Kidney (tissue), 13 donors: ENCODE measurements at regions not wholly inside any gene's neighbourhood (a gene's known extent, or its start where the extent isn't known, plus 50 kb on each side); places are given as distances from the start of the nearest gene placed in this dataset.

ENCODE experiments used
- DNase-seq, 5 donors: peaks; one replicate each; pipeline ENCODE4 v3.0.0-alpha.2; 2013 to 2020
- FAIRE-seq: peaks from 2 replicates; lab custom pipeline; 2012; peaks lifted over from hg19 to GRCh38; lab: Jason Lieb, UNC
- H3K27ac ChIP-seq, 2 donors: one replicate each; pipeline ENCODE4 v1.7.0; 2013; ENCODE audit warnings: low read depth in 2 of 2, low read length in 2 of 2, inconsistent platforms in 1 of 2
- H3K27me3 ChIP-seq: one replicate; pipeline ENCODE4 v1.7.1; 2013; ENCODE audit warnings: low read length, inconsistent platforms; ENCODE audit not compliant: control insufficient read depth, insufficient read depth
- H3K36me3 ChIP-seq, 3 donors: one replicate each; pipeline versions ENCODE4 v1.7.0 to v1.7.1; 2013; ENCODE audit warnings: low read length in 3 of 3, control low read depth in 1 of 3, inconsistent platforms in 1 of 3; ENCODE audit not compliant: insufficient read depth in 3 of 3, control insufficient read depth in 2 of 3
- H3K4me1 ChIP-seq, 3 donors: one replicate each; pipeline versions ENCODE4 v1.7.0 to v1.7.1; 2013; ENCODE audit warnings: low read length in 3 of 3, inconsistent platforms in 1 of 3, low read depth in 1 of 3; ENCODE audit not compliant: control insufficient read depth in 2 of 3, insufficient read depth in 2 of 3
- H3K4me3 ChIP-seq, 3 donors: one replicate each; pipeline versions ENCODE4 v1.7.0 to v1.8.1; 2013; ENCODE audit warnings: low read length in 3 of 3, control low read depth in 1 of 3, inconsistent platforms in 1 of 3
- H3K9ac ChIP-seq, 3 donors: one replicate each; pipeline versions ENCODE4 v1.7.0 to v1.7.1; 2013; ENCODE audit warnings: low read length in 3 of 3, control low read depth in 1 of 3, inconsistent platforms in 1 of 3
- H3K9me3 ChIP-seq, 3 donors: one replicate each; pipeline versions ENCODE4 v1.7.0 to v1.7.1; 2013; ENCODE audit warnings: low read length in 3 of 3, control low read depth in 1 of 3, inconsistent platforms in 1 of 3; ENCODE audit not compliant: control insufficient read depth in 2 of 3, insufficient read depth in 1 of 3
- CTCF ChIP-seq: IDR thresholded peaks from 3 replicates; pipeline ENCODE4 v1.5.1; 2012; ENCODE audit warnings: mild to moderate bottlenecking, moderate library complexity, borderline replicate concordance; ENCODE audit not compliant: insufficient read depth; ENCODE audit errors: extremely low read depth
- intact Hi-C: fragments of 100-400 bp; cut with DNase I; formaldehyde crosslinking; loops from one replicate; pipeline ENCODE4 v1.11.1; 2022
- donor health status: control.
- donor health status: control.
- donor health status: control.
- donor health status: control.
- donor health status: control.
- donor health status: DM: yes; HTN: yes; CAD: no.
- donor health status: Normal renal cell carcinoma (clear cell type).

- Histone ChIP-seq H3K36me3 (no peaks in the 10 kb centered on the region), H3K4me3 (no peak overlapping the region), H3K27ac (no peak overlapping the region), H3K27me3 (no peaks in the 10 kb centered on the region), H3K9ac (no peak overlapping the region), H3K9me3 (no peaks in the 10 kb centered on the region), H3K4me1 (peaks cover 0 to 9% (median 6%) of the 10 kb centered on the region in 3 donors)
- no peak for TF ChIP-seq CTCF
- DNase-seq (no peak), FAIRE-seq (no peak)
- intact Hi-C loops, result no loop called here
These were observed 281.9 kb downstream of the ZEB2 start for GRCh38 chr2:144237830-144238627.

- Histone ChIP-seq H3K9ac (no peak overlapping the region), H3K27me3 (no peaks in the 10 kb centered on the region), H3K36me3 (no peaks in the 10 kb centered on the region), H3K4me3 (no peak overlapping the region), H3K27ac (no peak overlapping the region), H3K9me3 (no peaks in the 10 kb centered on the region), H3K4me1 (peaks cover 0 to 9% (median 6%) of the 10 kb centered on the region in 3 donors)
- no peak for FAIRE-seq
- TF ChIP-seq CTCF, result no peak
- DNase-seq, result no peak
- intact Hi-C loops, result no loop called here
These were observed 282.8 kb downstream of the ZEB2 start for GRCh38 chr2:144237108-144237507.

GRCh38 chr2:144235050-144235449 is 284.9 kb downstream of the ZEB2 start:
- H3K9me3 ChIP-seq, result no peaks in the 10 kb centered on the region
- no peak overlapping the region for H3K27ac ChIP-seq
- FAIRE-seq (no peak), DNase-seq (no peak)
- H3K36me3 ChIP-seq, result no peaks in the 10 kb centered on the region
- intact Hi-C loops, result no loop called here
- H3K27me3 ChIP-seq, result no peaks in the 10 kb centered on the region
- no peak overlapping the region for H3K9ac ChIP-seq
- TF ChIP-seq CTCF, result no peak
- no peaks in the 10 kb centered on the region for H3K4me1 ChIP-seq
- H3K4me3 ChIP-seq, result no peak overlapping the region
